SJCRH30 (cell line): ENCODE measurements at regions not wholly inside any gene's neighbourhood (a gene's known extent, or its start where the extent isn't known, plus 50 kb on each side); places are given as distances from the start of the nearest gene placed in this dataset.

Source experiments
- DNase-seq, 2 experiments: peaks; one replicate each; pipeline ENCODE4 v3.0.0-alpha.2; 2015 to 2020
- H3K27ac ChIP-seq: fragments of 250-450 bp; sonication (Bioruptor Pico); 2 replicates; pipeline ENCODE4 v1.5.1; 2020; ENCODE audit warnings: mild to moderate bottlenecking, moderate library complexity
- H3K27me3 ChIP-seq: fragments of 250-450 bp; sonication (Bioruptor Pico); 2 replicates; pipeline ENCODE4 v1.5.1; 2020; ENCODE audit warnings: mild to moderate bottlenecking, moderate library complexity
- H3K36me3 ChIP-seq: fragments of 250-450 bp; sonication (Bioruptor Pico); 2 replicates; pipeline ENCODE4 v1.5.1; 2020; ENCODE audit warnings: mild to moderate bottlenecking, moderate library complexity
- H3K4me1 ChIP-seq: fragments of 250-450 bp; sonication (Bioruptor Pico); 2 replicates; pipeline ENCODE4 v1.5.1; 2020; ENCODE audit warnings: mild to moderate bottlenecking, moderate library complexity
- H3K4me3 ChIP-seq: fragments of 250-450 bp; sonication (Bioruptor Pico); 2 replicates; pipeline ENCODE4 v1.5.1; 2020; ENCODE audit warnings: mild to moderate bottlenecking, moderate library complexity
- H3K9me3 ChIP-seq: fragments of 250-450 bp; sonication (Bioruptor Pico); replicated peaks from 2 replicates; pipeline ENCODE4 v1.5.1; 2020; ENCODE audit warnings: mild to moderate bottlenecking, moderate library complexity

DNA sequence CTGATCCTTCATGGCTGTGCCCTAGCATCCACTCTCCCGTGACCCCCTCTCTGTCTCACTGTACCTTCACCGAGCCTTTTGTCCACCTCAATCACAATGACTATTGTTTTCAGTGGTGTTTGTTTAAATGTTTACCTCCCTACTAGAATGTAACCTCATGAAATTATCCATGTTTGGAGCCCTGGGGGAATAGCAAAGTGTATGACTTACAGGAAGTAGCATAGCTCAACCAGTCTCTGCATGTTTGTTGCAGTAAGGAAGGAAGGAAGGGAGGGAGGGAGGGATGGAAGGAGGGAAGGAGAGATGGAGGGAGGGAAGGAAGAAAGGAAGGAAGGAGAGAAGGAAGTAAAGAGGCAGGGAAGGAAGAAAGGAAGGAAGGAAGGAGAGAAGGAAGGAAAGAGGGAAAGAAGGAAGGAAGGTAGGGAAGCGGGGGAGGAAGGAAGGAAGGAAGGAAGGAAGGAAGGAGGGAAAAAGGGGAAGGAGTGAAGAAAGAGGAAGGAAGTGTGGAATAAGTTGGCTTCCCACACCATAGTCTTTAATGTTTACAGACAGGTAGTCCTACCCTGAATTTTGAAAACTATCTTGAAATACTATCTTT, 421.4 kb downstream of the COG6 start:
- Histone ChIP-seq H3K27me3 (no peaks in the 10 kb centered on the region), H3K4me3 (no peak overlapping the region), H3K4me1 (no peaks in the 10 kb centered on the region), H3K9me3 (peaks cover 4% of the 10 kb centered on the region; the same call in 1 of the 2 replicates), H3K36me3 (no peaks in the 10 kb centered on the region), H3K27ac (no peak overlapping the region)
- DNase-seq = no peak

DNA sequence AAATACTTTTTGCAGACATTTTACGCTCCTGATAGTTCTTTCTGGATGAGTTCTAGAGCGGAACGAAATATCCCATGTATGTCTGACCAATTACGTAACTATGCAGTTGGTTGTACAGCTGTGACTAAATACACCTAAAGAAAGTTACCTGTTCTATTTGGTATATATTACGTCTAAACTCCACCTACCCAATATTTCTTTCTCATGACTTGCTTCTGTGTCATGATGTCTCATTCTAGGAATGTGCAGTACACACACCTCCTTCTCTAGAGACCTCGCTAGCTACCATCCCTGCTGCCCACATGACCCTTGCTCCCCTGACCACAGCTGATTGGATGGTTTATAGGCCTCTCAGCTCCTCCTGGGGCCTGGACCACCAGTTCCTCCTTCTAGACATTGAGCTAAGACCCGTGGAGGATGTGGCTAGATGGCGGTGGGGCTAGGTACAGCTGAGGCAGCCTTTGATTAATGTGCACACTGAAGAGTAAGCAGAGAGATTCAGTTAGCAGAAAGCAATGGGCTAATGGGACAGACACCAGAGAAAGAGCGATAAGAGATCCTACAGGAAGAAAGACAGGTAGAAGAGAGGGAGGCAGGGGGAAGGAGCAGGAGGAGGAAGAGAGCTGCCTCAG, 422.1 kb downstream of the COG6 start:
- no peak for DNase-seq
- no peaks in the 10 kb centered on the region for H3K36me3 ChIP-seq
- H3K4me3 ChIP-seq = no peak overlapping the region
- no peak overlapping the region for H3K27ac ChIP-seq
- no peaks in the 10 kb centered on the region for H3K27me3 ChIP-seq
- H3K4me1 ChIP-seq = no peaks in the 10 kb centered on the region
- H3K9me3 ChIP-seq = peaks cover 4% of the 10 kb centered on the region; the same call in 1 of the 2 replicates

DNA sequence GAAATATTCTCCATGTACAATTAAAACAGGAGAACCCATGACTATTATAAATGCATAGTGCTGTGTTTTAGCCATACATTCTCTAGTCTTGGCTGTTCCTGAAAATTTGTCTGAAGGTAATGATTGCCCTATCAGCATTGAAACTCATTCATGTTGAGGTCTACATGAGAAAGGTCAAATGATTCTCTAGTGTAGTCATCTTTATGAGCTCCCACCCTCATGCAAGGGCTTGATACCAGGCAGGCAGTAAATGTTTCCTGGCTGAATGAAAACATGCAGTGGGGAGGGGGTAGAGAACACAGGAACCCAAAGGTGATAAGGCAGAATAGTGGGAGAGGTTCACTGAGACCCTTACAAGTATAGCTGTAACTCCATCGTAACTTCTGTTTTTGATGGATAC, 424.3 kb downstream of the COG6 start:
- Histone ChIP-seq H3K36me3 (no peaks in the 10 kb centered on the region), H3K27ac (no peak overlapping the region), H3K9me3 (peaks cover 4% of the 10 kb centered on the region; the same call in 1 of the 2 replicates), H3K4me3 (no peak overlapping the region), H3K4me1 (no peaks in the 10 kb centered on the region), H3K27me3 (no peaks in the 10 kb centered on the region)
- DNase-seq = no peak

DNA sequence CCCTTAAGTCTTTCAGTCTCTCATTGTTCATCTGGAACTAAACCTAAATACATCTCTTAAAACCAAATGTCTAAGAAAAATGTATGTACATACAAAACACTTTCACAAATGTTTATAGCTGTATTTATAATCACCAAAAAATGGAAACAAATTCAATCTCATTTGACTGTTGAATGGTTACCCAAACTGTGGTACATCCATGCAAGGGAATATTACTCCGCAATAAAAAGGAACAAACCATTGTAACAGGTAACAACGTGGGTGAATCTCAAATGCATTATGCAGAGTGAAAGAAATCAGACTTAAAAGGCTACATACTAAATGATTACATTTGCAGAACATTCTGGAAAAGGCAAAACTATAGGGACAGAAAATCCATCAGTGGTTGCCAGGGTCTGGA, 425.2 kb downstream of the COG6 start:
- Histone ChIP-seq H3K4me3 (no peak overlapping the region), H3K4me1 (no peaks in the 10 kb centered on the region), H3K27ac (no peak overlapping the region), H3K36me3 (no peaks in the 10 kb centered on the region), H3K9me3 (peaks cover 4% of the 10 kb centered on the region; the same call in 1 of the 2 replicates), H3K27me3 (no peaks in the 10 kb centered on the region)
- no peak for DNase-seq

DNA sequence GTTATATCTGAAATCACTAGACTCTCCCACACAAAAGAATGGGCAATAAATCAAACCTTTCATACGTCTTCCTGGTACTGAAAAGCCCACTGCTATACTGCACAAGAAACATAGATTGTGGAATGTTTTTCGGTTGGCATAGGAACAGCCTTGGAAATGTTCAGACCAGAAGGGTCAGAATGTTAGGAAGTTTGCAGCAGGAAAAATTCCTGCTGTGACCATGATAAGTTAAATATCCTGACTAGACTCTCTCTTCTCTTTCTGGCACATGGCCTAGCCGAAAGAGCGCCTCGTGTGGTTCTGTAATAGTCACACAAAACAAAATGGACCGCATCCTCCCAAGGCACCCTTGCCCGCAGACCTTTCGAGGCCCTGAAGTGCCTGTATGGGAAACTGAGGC, 427.2 kb downstream of the COG6 start:
- no peaks in the 10 kb centered on the region for H3K36me3 ChIP-seq
- H3K4me3 ChIP-seq = no peak overlapping the region
- H3K27ac ChIP-seq = no peak overlapping the region
- H3K9me3 ChIP-seq = peaks cover 4% of the 10 kb centered on the region
- H3K27me3 ChIP-seq = no peaks in the 10 kb centered on the region
- DNase-seq = no peak
- H3K4me1 ChIP-seq = no peaks in the 10 kb centered on the region

DNA sequence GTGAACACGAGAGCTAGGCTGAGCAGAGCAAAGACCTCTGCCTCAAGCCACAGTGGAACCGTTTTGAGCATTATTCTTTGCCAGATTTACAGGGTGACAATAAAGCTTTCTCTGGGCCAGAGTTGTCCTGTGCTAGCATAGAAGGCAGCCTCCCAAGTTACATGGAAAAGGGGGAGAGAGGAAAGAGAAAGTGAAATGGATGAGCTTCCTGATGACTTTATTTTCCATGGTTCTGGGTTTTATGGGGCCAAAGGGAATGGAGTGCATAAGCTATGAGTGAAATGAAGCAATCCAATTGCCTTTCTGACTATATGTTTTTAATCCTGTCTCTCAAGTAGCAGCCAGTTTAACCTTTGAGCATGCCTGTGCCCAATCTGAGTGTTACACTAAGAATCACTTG, 428.4 kb downstream of the COG6 start:
- no peak overlapping the region for H3K27ac ChIP-seq
- peaks cover 9% of the 10 kb centered on the region for H3K9me3 ChIP-seq
- no peaks in the 10 kb centered on the region for H3K27me3 ChIP-seq
- H3K4me1 ChIP-seq = no peaks in the 10 kb centered on the region
- DNase-seq = no peak
- H3K36me3 ChIP-seq = no peaks in the 10 kb centered on the region
- H3K4me3 ChIP-seq = no peak overlapping the region

DNA sequence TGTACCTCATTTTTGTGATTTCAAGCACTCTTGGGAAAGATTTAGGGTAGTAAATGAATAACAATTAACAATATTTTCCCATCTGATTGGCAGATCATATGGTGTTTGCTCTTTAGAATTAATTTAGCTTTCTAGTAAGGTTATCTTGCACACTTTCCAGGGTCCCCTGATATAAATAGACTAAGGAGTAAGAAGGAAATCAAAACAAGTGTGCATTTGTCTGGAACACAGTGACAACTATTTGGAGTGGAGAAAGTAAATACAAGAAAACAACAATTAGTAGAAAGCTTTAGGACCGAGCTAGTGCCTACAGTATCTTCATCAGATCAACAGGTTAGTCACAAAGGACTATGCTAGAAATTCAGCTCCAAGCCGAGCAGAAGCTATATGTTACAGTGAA, 429.5 kb downstream of the COG6 start:
- H3K36me3 ChIP-seq = no peaks in the 10 kb centered on the region
- no peak for DNase-seq
- H3K4me1 ChIP-seq = no peaks in the 10 kb centered on the region
- H3K27ac ChIP-seq = no peak overlapping the region
- H3K4me3 ChIP-seq = no peak overlapping the region
- H3K9me3 ChIP-seq = peaks cover 9% of the 10 kb centered on the region
- H3K27me3 ChIP-seq = no peaks in the 10 kb centered on the region

DNA sequence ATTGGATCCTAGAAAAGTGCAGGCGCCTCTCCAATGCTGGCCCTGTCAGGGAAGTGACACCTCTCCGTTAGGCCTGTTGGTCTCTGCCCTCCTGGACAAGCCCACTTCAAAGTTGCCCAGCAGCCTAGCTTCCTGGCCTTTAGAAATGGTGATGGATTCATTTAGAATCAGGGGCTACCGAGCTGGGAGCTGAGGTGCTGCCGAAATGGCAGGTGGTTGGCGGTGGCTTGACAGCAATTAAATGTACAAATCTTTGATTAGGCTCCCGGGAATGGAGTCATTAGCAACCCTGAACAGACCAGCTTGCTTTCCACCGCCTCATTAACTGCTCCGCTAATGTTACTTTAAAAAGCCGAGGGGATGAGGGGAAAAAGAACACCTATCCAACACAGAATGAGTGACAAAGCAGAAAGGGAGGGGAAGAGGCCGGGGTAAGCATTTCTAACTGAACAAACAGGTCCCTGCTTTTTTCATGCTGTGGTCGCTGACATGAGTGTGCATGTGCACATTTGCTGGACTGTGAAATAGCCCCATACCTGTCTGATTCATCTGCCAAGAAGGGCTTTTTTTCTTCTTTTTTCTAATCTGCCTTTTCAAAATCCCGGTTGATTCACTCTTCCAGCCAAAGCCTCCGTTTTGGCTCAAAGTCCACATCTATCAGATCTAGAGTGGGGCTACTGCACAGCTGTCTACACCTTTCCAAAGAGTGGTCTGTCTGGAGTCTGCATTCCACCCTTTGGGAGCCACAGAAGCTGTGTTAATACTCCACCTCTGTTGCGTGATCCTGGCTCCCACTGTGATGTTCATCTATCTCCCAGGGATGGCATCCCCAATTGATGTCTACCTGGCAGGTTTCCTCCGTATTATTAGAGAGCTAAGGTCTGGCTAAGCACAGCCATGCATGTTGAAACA, 431.9 kb downstream of the COG6 start:
- H3K36me3 ChIP-seq = no peaks in the 10 kb centered on the region
- H3K27ac ChIP-seq = no peak overlapping the region
- H3K4me1 ChIP-seq = no peaks in the 10 kb centered on the region
- no peak for DNase-seq
- peaks cover 5% of the 10 kb centered on the region for H3K9me3 ChIP-seq
- no peak overlapping the region for H3K4me3 ChIP-seq
- H3K27me3 ChIP-seq = no peaks in the 10 kb centered on the region

DNA sequence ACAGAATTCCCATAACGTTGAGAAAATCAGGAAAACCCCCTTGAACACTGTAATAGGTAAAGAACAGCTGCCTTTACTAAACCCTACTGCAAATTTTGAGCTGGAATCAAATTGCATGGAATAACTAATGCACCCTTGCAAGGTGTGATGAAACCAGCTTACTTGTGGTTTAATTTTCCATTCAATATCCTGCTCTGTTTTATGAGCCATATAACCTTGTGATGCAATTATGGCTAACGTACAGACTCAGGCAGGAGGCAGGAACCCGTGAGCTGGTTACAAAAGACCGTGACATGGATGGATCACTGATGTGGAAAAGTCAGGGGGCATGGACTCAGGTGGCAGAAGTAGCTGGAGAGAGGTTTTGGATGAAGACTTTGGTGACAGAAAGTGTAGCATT, 438.6 kb downstream of the COG6 start:
- no peak overlapping the region for H3K4me3 ChIP-seq
- no peaks in the 10 kb centered on the region for H3K36me3 ChIP-seq
- no peak for DNase-seq
- H3K4me1 ChIP-seq = no peaks in the 10 kb centered on the region
- H3K27ac ChIP-seq = no peak overlapping the region
- H3K9me3 ChIP-seq = no peaks in the 10 kb centered on the region
- no peaks in the 10 kb centered on the region for H3K27me3 ChIP-seq

DNA sequence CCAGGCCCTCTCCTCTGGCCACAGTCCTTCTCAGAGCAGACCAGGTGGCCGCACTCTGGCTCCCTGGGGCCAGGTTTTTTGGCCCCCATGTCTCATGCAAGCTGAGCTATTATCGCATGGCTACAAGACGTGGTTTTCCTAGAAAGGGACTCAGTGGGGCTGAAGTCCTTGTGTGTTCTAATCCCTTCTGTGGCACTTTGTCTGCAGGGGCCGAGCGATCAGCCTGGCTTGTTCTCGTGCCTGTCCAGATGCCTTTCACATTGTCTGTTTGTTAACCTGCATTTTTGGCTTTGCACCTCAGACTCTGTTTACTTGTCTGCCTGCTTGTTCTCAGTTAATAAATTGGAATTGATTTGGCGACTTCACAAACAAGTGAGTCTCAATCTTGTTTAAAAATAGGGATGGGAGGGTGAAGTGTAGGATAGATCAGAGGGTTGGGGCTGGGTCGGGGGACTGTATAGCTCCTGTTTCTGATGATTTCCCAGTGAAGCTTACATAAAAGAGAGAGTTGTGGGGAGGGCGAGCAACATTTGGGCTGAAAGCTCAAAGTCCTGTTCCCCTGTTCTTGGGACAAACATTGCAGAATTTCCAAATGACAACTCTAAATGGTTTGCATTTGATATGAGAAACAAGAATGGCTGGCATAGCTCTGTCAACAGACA, 440.4 kb downstream of the COG6 start:
- Histone ChIP-seq H3K4me3 (no peak overlapping the region), H3K27me3 (no peaks in the 10 kb centered on the region), H3K36me3 (no peaks in the 10 kb centered on the region), H3K9me3 (peaks cover 9% of the 10 kb centered on the region), H3K27ac (no peak overlapping the region), H3K4me1 (no peaks in the 10 kb centered on the region)
- DNase-seq = no peak

DNA sequence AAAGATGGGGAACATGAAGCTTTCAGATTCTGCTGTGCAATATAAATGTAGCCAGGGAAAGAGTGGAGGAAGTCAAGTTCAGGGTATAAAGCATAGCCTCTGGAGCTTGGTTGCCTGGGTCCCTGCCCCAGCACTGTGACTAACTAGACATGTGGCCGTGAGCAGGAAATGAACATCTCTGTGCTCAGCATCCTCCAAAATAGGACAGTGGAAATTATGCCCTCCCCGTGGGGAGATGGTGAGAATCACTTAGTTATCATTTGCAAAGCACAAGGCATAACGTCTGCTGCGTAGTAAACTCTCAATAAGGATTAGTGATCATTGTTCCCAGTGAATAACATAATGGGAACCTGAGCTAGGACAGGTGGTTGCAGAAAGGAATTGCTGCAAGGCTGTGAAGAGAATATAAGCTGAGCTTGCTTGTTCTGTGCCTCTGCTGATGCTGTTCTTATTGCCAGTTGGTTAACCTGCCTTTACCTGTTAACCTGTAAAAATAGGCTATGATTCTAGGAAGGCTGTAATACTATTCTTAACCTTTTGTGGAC, 441.0 kb downstream of the COG6 start:
- no peak for DNase-seq
- no peaks in the 10 kb centered on the region for H3K36me3 ChIP-seq
- H3K9me3 ChIP-seq = peaks cover 9% of the 10 kb centered on the region
- H3K4me1 ChIP-seq = no peaks in the 10 kb centered on the region
- H3K27ac ChIP-seq = no peak overlapping the region
- no peak overlapping the region for H3K4me3 ChIP-seq
- H3K27me3 ChIP-seq = no peaks in the 10 kb centered on the region

DNA sequence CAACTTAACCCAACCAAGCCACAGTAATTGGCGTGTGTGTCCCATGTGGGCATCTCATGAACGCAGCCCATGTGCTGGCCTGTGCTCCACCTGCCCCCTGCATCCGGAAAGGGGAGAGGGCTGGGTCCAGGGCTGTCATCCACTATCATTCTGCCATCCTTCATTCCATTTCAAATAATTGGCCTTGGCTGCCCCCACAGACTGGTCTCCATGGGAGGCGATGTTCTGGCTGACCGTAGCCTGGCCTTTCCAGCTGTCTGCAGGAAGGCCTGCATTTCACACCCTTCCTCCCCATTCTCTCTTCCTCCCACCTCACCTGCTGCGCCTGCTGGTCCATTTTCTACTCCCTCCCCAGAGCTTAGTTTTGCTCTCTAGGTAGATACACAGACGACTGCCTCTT, 442.8 kb downstream of the COG6 start:
- DNase-seq = no peak
- H3K27me3 ChIP-seq = no peaks in the 10 kb centered on the region
- peaks cover 9% of the 10 kb centered on the region for H3K9me3 ChIP-seq
- no peak overlapping the region for H3K27ac ChIP-seq
- no peaks in the 10 kb centered on the region for H3K4me1 ChIP-seq
- no peaks in the 10 kb centered on the region for H3K36me3 ChIP-seq
- H3K4me3 ChIP-seq = no peak overlapping the region

DNA sequence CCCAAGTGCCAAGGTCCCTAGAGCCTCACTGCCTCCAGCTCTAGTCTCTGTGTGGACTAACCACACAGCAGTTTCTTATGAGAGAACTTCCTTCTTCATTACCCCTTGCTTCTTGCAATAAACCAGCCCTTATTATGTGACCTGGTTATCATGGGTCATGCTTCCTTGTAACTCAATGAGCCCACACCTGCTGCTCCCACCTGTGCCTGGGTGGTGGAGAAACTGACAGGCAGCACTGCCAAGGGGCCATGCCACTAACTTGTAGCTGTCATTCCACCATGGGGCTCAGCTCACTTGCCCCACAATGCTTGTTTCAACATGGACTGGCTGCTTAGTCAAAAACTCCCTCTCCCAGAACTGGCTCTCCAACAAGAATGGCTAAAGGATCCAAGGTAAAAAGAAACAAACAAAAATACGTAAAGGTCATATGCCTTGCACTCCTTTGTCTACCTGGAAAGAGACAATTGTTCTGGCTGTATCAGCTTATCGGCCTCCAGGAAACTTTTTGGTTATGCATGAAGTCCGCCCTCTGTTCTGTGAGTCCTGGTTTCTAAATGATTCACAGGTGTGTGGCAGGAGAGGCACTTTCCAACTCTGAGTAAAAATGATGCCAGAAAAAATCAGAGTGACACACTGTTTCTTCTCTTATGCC, 446.4 kb downstream of the COG6 start:
- Histone ChIP-seq H3K4me3 (no peak overlapping the region), H3K4me1 (no peaks in the 10 kb centered on the region), H3K27ac (no peak overlapping the region), H3K27me3 (no peaks in the 10 kb centered on the region), H3K9me3 (peaks cover 9% of the 10 kb centered on the region), H3K36me3 (no peaks in the 10 kb centered on the region)
- DNase-seq = no peak

DNA sequence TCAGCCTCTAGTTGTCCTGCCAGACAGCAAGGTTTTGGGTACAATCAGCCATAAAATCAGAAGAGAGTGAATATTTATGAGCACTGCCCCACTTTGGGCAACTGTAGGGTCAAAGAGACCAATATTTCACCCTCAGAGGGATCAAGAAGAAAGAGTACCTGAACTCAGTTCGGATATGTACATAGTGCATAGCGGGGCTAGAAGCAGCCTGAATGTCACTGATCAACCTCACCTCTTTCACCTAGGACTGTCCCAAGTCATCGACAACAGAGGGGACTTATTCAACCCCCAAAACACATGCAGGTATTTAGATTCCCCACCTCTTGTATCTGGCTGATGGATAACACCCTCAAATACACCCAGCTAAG, 446.9 kb downstream of the COG6 start:
- Histone ChIP-seq H3K27me3 (no peaks in the 10 kb centered on the region), H3K27ac (no peak overlapping the region), H3K4me3 (no peak overlapping the region), H3K4me1 (no peaks in the 10 kb centered on the region), H3K9me3 (peaks cover 9% of the 10 kb centered on the region), H3K36me3 (no peaks in the 10 kb centered on the region)
- no peak for DNase-seq
